GM23338 (cell line): ENCODE measurements at regions not wholly inside any gene's neighbourhood (a gene's known extent, or its start where the extent isn't known, plus 50 kb on each side); places are given as distances from the start of the nearest gene placed in this dataset.

ENCODE experiments used
- ATAC-seq: fragments of 200-7000 bp; cut with Tn5 transposase; 3 replicates; pipeline ENCODE4 v1.9.1; 2020
- DNase-seq: peaks from one replicate; pipeline ENCODE4 v3.0.0-alpha.2; 2015; ENCODE audit warnings: low spot score
- H2AFZ ChIP-seq: fragments of 200-600 bp; sonication (generic); 2 replicates; pipeline ENCODE4 v1.8.0; 2016; ENCODE audit warnings: antibody characterized with exemption, mild to moderate bottlenecking, moderate library complexity
- H3F3A ChIP-seq: fragments of 200-600 bp; sonication (generic); replicated peaks from 2 replicates; pipeline ENCODE4 v1.8.0; 2017; ENCODE audit warnings: antibody characterized with exemption, mixed run types, low read depth
- H3K27ac ChIP-seq: fragments of 200-600 bp; sonication (generic); 2 replicates; pipeline ENCODE4 v1.6.1; 2016; ENCODE audit warnings: low read depth
- H3K27me3 ChIP-seq: fragments of 200-600 bp; sonication (generic); 2 replicates; pipeline ENCODE4 v1.8.0; 2016; ENCODE audit warnings: mild to moderate bottlenecking, mixed run types, moderate library complexity; ENCODE audit not compliant: insufficient read depth
- H3K36me3 ChIP-seq: fragments of 200-600 bp; sonication (generic); 2 replicates; pipeline ENCODE4 v1.8.0; 2016; ENCODE audit warnings: mild to moderate bottlenecking; ENCODE audit not compliant: insufficient read depth
- H3K4me1 ChIP-seq: fragments of 200-600 bp; sonication (generic); 2 replicates; pipeline ENCODE4 v1.8.0; 2016; ENCODE audit warnings: mild to moderate bottlenecking, moderate library complexity; ENCODE audit not compliant: insufficient read depth
- H3K4me2 ChIP-seq: fragments of 200-600 bp; sonication (generic); 2 replicates; pipeline ENCODE4 v1.7.1; 2017; ENCODE audit warnings: mixed run types
- H3K4me3 ChIP-seq: fragments of 200-600 bp; sonication (generic); 2 replicates; pipeline ENCODE4 v1.6.1; 2016; ENCODE audit warnings: mixed run types
- H3K79me2 ChIP-seq: fragments of 200-600 bp; sonication (generic); replicated peaks from 2 replicates; pipeline ENCODE4 v1.8.0; 2017; ENCODE audit warnings: mild to moderate bottlenecking; ENCODE audit not compliant: insufficient read depth
- H3K9me2 ChIP-seq: fragments of 200-600 bp; sonication (generic); 2 replicates; pipeline ENCODE4 v1.8.0; 2017; ENCODE audit not compliant: insufficient read depth
- H4K20me1 ChIP-seq: fragments of 200-600 bp; sonication (generic); replicated peaks from 2 replicates; pipeline ENCODE4 v1.8.0; 2017; ENCODE audit warnings: mild to moderate bottlenecking; ENCODE audit not compliant: insufficient read depth
- H3K27ac Mint-ChIP-seq: 2 replicates; pipeline ENCODE4 v1.8.0; 2020; ENCODE audit warnings: inconsistent platforms, mild to moderate bottlenecking, moderate library complexity, mixed read lengths
- H3K27me3 Mint-ChIP-seq: 3 replicates; pipeline ENCODE4 v1.8.0; 2022; ENCODE audit warnings: low read depth, mild to moderate bottlenecking, moderate library complexity, mixed read lengths, inconsistent platforms; ENCODE audit not compliant: insufficient read depth, poor library complexity
- H3K36me3 Mint-ChIP-seq: 3 replicates; pipeline ENCODE4 v1.8.0; 2021; ENCODE audit warnings: low read depth, mild to moderate bottlenecking, inconsistent platforms, moderate library complexity, mixed read lengths
- H3K4me1 Mint-ChIP-seq: 3 replicates; pipeline ENCODE4 v1.8.0; 2020; ENCODE audit warnings: mild to moderate bottlenecking, inconsistent platforms, mixed read lengths
- H3K4me3 Mint-ChIP-seq: 3 replicates; pipeline ENCODE4 v1.8.0; 2021; ENCODE audit warnings: moderate library complexity, mild to moderate bottlenecking, inconsistent platforms, mixed read lengths
- H3K9me3 Mint-ChIP-seq: 3 replicates; pipeline ENCODE4 v1.8.0; 2020; ENCODE audit warnings: moderate library complexity, mild to moderate bottlenecking, inconsistent platforms, mixed read lengths
- CREB1 ChIP-seq: fragments of 250-450 bp; sonication (Bioruptor Pico); IDR thresholded peaks from 2 replicates; pipeline ENCODE4 v1.5.0; 2020; ENCODE audit warnings: low read depth, mild to moderate bottlenecking, moderate library complexity
- CTCF ChIP-seq, 2 experiments: fragments of 200-600 bp in 1 of 2; sonication (generic) in 1 of 2; conservative IDR thresholded peaks; 2 replicates each; pipeline versions ENCODE4 v1.5.1 to v1.6.1; 2016 to 2017; ENCODE audit warnings: antibody characterized with exemption in 2 of 2, low read depth in 2 of 2, mild to moderate bottlenecking in 2 of 2, moderate library complexity in 1 of 2
- ETS1 ChIP-seq: IDR thresholded peaks from 2 replicates; pipeline ENCODE4 v1.6.1; 2016; ENCODE audit warnings: antibody characterized with exemption
- EZH2 ChIP-seq: fragments of 200-600 bp; sonication (generic); IDR thresholded peaks from one replicate; pipeline ENCODE4 v1.8.0; 2017; ENCODE audit warnings: antibody characterized with exemption, mild to moderate bottlenecking, low read depth; ENCODE audit not compliant: unreplicated experiment
- EZH2phosphoT487 ChIP-seq: fragments of 200-600 bp; sonication (generic); IDR thresholded peaks from one replicate; pipeline ENCODE4 v1.8.1; 2018; ENCODE audit warnings: antibody characterized with exemption; ENCODE audit not compliant: unreplicated experiment
- JUNB ChIP-seq: IDR thresholded peaks from one replicate; pipeline ENCODE4 v1.6.1; 2016; ENCODE audit warnings: antibody characterized with exemption; ENCODE audit not compliant: unreplicated experiment
- NANOG ChIP-seq: IDR thresholded peaks from 2 replicates; pipeline ENCODE4 v1.6.1; 2016; ENCODE audit warnings: antibody characterized with exemption, borderline replicate concordance
- POLR2AphosphoS5 ChIP-seq: IDR thresholded peaks from 2 replicates; pipeline ENCODE4 v1.6.1; 2016; ENCODE audit warnings: antibody characterized with exemption, low read depth
- REST ChIP-seq: IDR thresholded peaks from one replicate; pipeline ENCODE4 v1.6.1; 2018; ENCODE audit warnings: antibody characterized with exemption; ENCODE audit not compliant: unreplicated experiment
- STAT1 ChIP-seq: IDR thresholded peaks from one replicate; pipeline ENCODE4 v1.6.1; 2016; ENCODE audit warnings: antibody characterized with exemption; ENCODE audit not compliant: unreplicated experiment
- ZNF114 ChIP-seq: fragments of 250-450 bp; sonication (Bioruptor Pico); IDR thresholded peaks from 2 replicates; pipeline ENCODE4 v1.5.0; 2020; ENCODE audit warnings: mild to moderate bottlenecking, moderate library complexity
- ZNF331 ChIP-seq: fragments of 250-450 bp; sonication (Bioruptor Pico); IDR thresholded peaks from 2 replicates; pipeline ENCODE4 v1.5.0; 2020; ENCODE audit warnings: low read depth, mild to moderate bottlenecking, moderate library complexity
- ZNF462 ChIP-seq: fragments of 250-450 bp; sonication (Bioruptor Pico); IDR thresholded peaks from 2 replicates; pipeline ENCODE4 v1.5.0; 2020; ENCODE audit warnings: mild to moderate bottlenecking, moderate library complexity

- DNase-seq (no peak), ATAC-seq (no peak)
- Histone ChIP-seq H3K27me3 (no peaks in the 10 kb centered on the region), H3K27ac (no peak overlapping the region), H3K4me1 (no peaks in the 10 kb centered on the region), H3F3A (no peaks in the 10 kb centered on the region), H3K4me2 (no peak overlapping the region), H2AFZ (no peak overlapping the region), H3K4me3 (no peak overlapping the region), H3K79me2 (no peaks in the 10 kb centered on the region), H3K9me2 (no peaks in the 10 kb centered on the region), H3K36me3 (no peaks in the 10 kb centered on the region), H4K20me1 (no peaks in the 10 kb centered on the region)
- H3K36me3 Mint-ChIP-seq: no peaks in the 10 kb centered on the region; the same call in 2 of the 3 replicates
- H3K27ac Mint-ChIP-seq: no peak overlapping the region
- no peak overlapping the region for H3K4me3 Mint-ChIP-seq
- H3K4me1 Mint-ChIP-seq: no peaks in the 10 kb centered on the region
- H3K27me3 Mint-ChIP-seq: no peaks in the 10 kb centered on the region
- peaks cover 15% of the 10 kb centered on the region for H3K9me3 Mint-ChIP-seq
- TF ChIP-seq NANOG (no peak), ZNF114 (no peak), REST (no peak), CTCF (conservative IDR thresholded peaks at IDR 0.05; ENCODE audit: low read depth in 2 of 2) (no peak), EZH2 (no peak), POLR2AphosphoS5 (no peak), ETS1 (no peak), EZH2phosphoT487 (no peak), CREB1 (no peak), ZNF462 (CRISPR knock-in tag) (no peak), JUNB (no peak), STAT1 (no peak), ZNF331 (CRISPR knock-in tag) (no peak)
Measured at GRCh38 chr18:43819397-43819796, 542.1 kb upstream of the SYT4 start.
